ENCODE measurements at regions not wholly inside any gene's neighbourhood (a gene's known extent, or its start where the extent isn't known, plus 50 kb on each side); places are given as distances from the start of the nearest gene placed in this dataset.

DNA sequence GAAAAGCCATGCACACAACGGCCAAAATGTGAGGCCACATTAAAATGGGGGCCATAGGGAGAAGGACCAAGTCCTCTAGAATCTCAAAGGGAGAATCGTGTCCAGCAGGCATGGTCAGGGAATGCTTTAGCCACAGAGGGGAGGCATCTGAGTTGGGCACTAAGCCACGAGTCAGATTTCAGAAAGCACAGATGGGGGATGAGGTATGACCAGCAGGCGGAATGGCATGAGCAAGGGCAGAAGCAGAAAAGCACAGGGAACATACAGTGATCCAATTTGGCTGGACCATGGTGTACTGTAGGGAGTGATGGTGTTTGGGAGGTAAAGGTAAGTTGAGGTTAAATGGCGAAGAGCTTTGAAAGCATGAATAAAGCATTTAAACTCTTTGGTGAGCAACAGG lies 214.6 kb downstream of the TLE1 start (continued):
- TF ChIP-seq, protein P1, sequence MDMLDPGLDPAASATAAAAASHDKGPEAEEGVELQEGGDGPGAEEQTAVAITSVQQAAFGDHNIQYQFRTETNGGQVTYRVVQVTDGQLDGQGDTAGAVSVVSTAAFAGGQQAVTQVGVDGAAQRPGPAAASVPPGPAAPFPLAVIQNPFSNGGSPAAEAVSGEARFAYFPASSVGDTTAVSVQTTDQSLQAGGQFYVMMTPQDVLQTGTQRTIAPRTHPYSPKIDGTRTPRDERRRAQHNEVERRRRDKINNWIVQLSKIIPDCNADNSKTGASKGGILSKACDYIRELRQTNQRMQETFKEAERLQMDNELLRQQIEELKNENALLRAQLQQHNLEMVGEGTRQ (IDR thresholded peaks at IDR 0.05; ENCODE audit: borderline replicate concordance, low read depth, low read length), result no peak

DNA sequence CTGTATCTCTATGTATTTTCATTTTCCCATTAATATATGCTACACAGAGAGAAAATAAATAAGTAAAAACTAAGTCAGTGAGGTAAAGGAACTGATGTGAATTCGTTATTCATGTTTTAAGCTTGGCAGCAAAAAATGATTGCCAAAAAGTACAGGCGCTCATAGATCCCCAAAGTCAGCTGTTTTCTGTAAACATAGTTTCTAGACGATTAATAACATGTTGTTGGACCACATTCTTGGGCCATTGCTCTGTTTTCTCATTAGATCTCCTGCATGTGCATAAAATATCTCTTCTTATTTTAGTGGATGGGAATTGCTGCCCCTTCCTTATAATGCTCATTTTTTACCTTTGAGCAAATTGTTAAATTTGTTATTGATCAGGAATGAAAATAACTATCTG lies 215.2 kb downstream of the TLE1 start:
- ChIA-PET SMC1A (ENCODE audit: uncharacterized antibody, unreplicated experiment) (no interaction called here), CTCF (no interaction called here), POLR2A (no interaction called here), RAD21 (ENCODE audit: unreplicated experiment) (no interaction called here)
- no peaks in the 10 kb centered on the region for H4K20me1 ChIP-seq (ENCODE audit: control insufficient read depth, insufficient read depth)
- H3K4me2 ChIP-seq (ENCODE audit: control insufficient read depth, insufficient read depth), result no peak overlapping the region
- in situ Hi-C loops (cut with MboI) (no loop called here), intact Hi-C loops (cut with micrococcal nuclease; ENCODE audit: unreplicated experiment) (no loop called here)
- no peaks in the 10 kb centered on the region for H3K4me1 ChIP-seq (ENCODE audit: control insufficient read depth, insufficient read depth, low read length)
- H3K79me2 ChIP-seq (ENCODE audit: control insufficient read depth, insufficient read depth, low read length), result no peaks in the 10 kb centered on the region
- no TSS peak for BruUV-seq (replicated peaks)
- no peak for DNase-seq (ENCODE audit: low read depth, low spot score)
- H3K9ac ChIP-seq (ENCODE audit: control insufficient read depth, insufficient read depth, low read length), result no peak overlapping the region
- no peak overlapping the region for H3K4me3 ChIP-seq
- H3K9me3 ChIP-seq (replicated peaks; ENCODE audit: control insufficient read depth, insufficient read depth, low read length), result no peaks in the 10 kb centered on the region
- no peak for ATAC-seq
- no peak overlapping the region for H2AFZ ChIP-seq (ENCODE audit: control insufficient read depth, low read depth, low read length)
- 12% methylated on average over 3 of the region's 3 CpGs for WGBS (ENCODE audit: insufficient coverage, insufficient replicate concordance, low lambda C conversion rate, missing lambda C conversion rate)
- no peaks in the 10 kb centered on the region for H3K36me3 ChIP-seq (ENCODE audit: control insufficient read depth in 2 of 2, insufficient read depth in 2 of 2, low read length in 1 of 2)
- H3K27me3 ChIP-seq (replicated peaks in 1 of 2; ENCODE audit: control insufficient read depth in 2 of 2, insufficient read depth in 2 of 2, low read length in 1 of 2), result no peaks in the 10 kb centered on the region
- no peak overlapping the region for H3K27ac ChIP-seq (ENCODE audit: control insufficient read depth, insufficient read depth)
- FAIRE-seq, result no peak
- TF ChIP-seq, protein P2, sequence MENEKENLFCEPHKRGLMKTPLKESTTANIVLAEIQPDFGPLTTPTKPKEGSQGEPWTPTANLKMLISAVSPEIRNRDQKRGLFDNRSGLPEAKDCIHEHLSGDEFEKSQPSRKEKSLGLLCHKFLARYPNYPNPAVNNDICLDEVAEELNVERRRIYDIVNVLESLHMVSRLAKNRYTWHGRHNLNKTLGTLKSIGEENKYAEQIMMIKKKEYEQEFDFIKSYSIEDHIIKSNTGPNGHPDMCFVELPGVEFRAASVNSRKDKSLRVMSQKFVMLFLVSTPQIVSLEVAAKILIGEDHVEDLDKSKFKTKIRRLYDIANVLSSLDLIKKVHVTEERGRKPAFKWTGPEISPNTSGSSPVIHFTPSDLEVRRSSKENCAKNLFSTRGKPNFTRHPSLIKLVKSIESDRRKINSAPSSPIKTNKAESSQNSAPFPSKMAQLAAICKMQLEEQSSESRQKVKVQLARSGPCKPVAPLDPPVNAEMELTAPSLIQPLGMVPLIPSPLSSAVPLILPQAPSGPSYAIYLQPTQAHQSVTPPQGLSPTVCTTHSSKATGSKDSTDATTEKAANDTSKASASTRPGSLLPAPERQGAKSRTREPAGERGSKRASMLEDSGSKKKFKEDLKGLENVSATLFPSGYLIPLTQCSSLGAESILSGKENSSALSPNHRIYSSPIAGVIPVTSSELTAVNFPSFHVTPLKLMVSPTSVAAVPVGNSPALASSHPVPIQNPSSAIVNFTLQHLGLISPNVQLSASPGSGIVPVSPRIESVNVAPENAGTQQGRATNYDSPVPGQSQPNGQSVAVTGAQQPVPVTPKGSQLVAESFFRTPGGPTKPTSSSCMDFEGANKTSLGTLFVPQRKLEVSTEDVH (IDR thresholded peaks at IDR 0.05; ENCODE audit: low read depth, partially characterized antibody), result no peak
- no peak for TF ChIP-seq CREB1 (IDR thresholded peaks at IDR 0.05; ENCODE audit: low read depth)
- no peak for TF ChIP-seq ZSCAN29 (IDR thresholded peaks at IDR 0.05)
- TF ChIP-seq RCOR1 (conservative IDR thresholded peaks at IDR 0.05; ENCODE audit: low read depth, low read length), result no peak
- TF ChIP-seq, protein P3, sequence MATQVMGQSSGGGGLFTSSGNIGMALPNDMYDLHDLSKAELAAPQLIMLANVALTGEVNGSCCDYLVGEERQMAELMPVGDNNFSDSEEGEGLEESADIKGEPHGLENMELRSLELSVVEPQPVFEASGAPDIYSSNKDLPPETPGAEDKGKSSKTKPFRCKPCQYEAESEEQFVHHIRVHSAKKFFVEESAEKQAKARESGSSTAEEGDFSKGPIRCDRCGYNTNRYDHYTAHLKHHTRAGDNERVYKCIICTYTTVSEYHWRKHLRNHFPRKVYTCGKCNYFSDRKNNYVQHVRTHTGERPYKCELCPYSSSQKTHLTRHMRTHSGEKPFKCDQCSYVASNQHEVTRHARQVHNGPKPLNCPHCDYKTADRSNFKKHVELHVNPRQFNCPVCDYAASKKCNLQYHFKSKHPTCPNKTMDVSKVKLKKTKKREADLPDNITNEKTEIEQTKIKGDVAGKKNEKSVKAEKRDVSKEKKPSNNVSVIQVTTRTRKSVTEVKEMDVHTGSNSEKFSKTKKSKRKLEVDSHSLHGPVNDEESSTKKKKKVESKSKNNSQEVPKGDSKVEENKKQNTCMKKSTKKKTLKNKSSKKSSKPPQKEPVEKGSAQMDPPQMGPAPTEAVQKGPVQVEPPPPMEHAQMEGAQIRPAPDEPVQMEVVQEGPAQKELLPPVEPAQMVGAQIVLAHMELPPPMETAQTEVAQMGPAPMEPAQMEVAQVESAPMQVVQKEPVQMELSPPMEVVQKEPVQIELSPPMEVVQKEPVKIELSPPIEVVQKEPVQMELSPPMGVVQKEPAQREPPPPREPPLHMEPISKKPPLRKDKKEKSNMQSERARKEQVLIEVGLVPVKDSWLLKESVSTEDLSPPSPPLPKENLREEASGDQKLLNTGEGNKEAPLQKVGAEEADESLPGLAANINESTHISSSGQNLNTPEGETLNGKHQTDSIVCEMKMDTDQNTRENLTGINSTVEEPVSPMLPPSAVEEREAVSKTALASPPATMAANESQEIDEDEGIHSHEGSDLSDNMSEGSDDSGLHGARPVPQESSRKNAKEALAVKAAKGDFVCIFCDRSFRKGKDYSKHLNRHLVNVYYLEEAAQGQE (IDR thresholded peaks at IDR 0.05; ENCODE audit: low read depth, low read length), result no peak
- no peak for TF ChIP-seq SMAD5 (IDR thresholded peaks at IDR 0.05; ENCODE audit: low read depth)
- no peak for TF ChIP-seq SREBF1 (IDR thresholded peaks at IDR 0.05; ENCODE audit: low read length)
- TF ChIP-seq, protein P4, sequence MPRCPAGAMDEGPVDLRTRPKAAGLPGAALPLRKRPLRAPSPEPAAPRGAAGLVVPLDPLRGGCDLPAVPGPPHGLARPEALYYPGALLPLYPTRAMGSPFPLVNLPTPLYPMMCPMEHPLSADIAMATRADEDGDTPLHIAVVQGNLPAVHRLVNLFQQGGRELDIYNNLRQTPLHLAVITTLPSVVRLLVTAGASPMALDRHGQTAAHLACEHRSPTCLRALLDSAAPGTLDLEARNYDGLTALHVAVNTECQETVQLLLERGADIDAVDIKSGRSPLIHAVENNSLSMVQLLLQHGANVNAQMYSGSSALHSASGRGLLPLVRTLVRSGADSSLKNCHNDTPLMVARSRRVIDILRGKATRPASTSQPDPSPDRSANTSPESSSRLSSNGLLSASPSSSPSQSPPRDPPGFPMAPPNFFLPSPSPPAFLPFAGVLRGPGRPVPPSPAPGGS (IDR thresholded peaks at IDR 0.05; ENCODE audit: borderline replicate concordance, insufficient read depth, low read depth, low read length, poor library complexity, severe bottlenecking), result no peak
- no peak for TF ChIP-seq TARDBP (IDR thresholded peaks at IDR 0.05; ENCODE audit: borderline replicate concordance)
- TF ChIP-seq SUPT20H (IDR thresholded peaks at IDR 0.05; ENCODE audit: borderline replicate concordance, control insufficient read depth, low read depth, low read length), result no peak
- TF ChIP-seq DPF2 (IDR thresholded peaks at IDR 0.05), result no peak
- no peak for TF ChIP-seq FOXM1 (IDR thresholded peaks at IDR 0.05; ENCODE audit: low read depth, low read length)
- no peak for TF ChIP-seq EED (IDR thresholded peaks at IDR 0.05; ENCODE audit: low read depth)
- TF ChIP-seq MYC (IDR thresholded peaks at IDR 0.05; ENCODE audit: insufficient read depth, insufficient read length, insufficient replicate concordance, low read length, severe bottlenecking), result no peak
- TF ChIP-seq ASH2L (IDR thresholded peaks at IDR 0.05; ENCODE audit: borderline replicate concordance, low read depth), result no peak

Data from GM12878 (cell line).